AG09309 (cell line): ENCODE measurements at regions not wholly inside any gene's neighbourhood (a gene's known extent, or its start where the extent isn't known, plus 50 kb on each side); places are given as distances from the start of the nearest gene placed in this dataset.
"Not testable (repeated sequence)": the region's sequence is repeated elsewhere in the genome, so short reads cannot be mapped to it uniquely, and the experiment has no call there.

ENCODE experiments used
- DNase-seq: peaks from one replicate; pipeline ENCODE4 v3.0.0-alpha.2; 2010; ENCODE audit warnings: low read depth
- H3K4me3 ChIP-seq: 2 replicates; pipeline ENCODE4 v1.5.1; 2011; ENCODE audit warnings: mild to moderate bottlenecking, low read depth, low read length, moderate library complexity; ENCODE audit not compliant: control insufficient read depth
- CTCF ChIP-seq: IDR thresholded peaks from 2 replicates; pipeline ENCODE4 v1.5.1; 2011; ENCODE audit warnings: mild to moderate bottlenecking, low read depth, low read length, inconsistent platforms; ENCODE audit not compliant: insufficient read depth, control insufficient read depth; ENCODE audit errors: missing control alignments

GRCh38 chr4:40688446-40689095, 58.9 kb upstream of the RBM47 start:
- no peak for TF ChIP-seq CTCF
- H3K4me3 ChIP-seq, result no peak overlapping the region
- no peak for DNase-seq

- H3K4me3 ChIP-seq, result no peak overlapping the region
- DNase-seq, result no peak
- TF ChIP-seq CTCF, result no peak
These were observed 55.8 kb upstream of the NSUN7 start for GRCh38 chr4:40693946-40694345.

GRCh38 chr4:40697476-40697875, 52.3 kb upstream of the NSUN7 start:
- not testable (repeated sequence) for DNase-seq, H3K4me3 ChIP-seq

GRCh38 chr4:40698733-40699132, 51.0 kb upstream of the NSUN7 start:
- no peak for DNase-seq

GRCh38 chr4:40699648-40700047, 50.1 kb upstream of the NSUN7 start:
- H3K4me3 ChIP-seq, result no peak overlapping the region
- peak; percentile 35 for DNase-seq
- no peak for TF ChIP-seq CTCF

More at GRCh38 chr4:40698733-40699132, 51.0 kb upstream of the NSUN7 start:
- H3K4me3 ChIP-seq, result no peak overlapping the region
- no peak for TF ChIP-seq CTCF
